IMR-90 (cell line): ENCODE measurements at regions not wholly inside any gene's neighbourhood (a gene's known extent, or its start where the extent isn't known, plus 50 kb on each side); places are given as distances from the start of the nearest gene placed in this dataset.

Experiments
- BHLHE40 ChIP-seq: fragments of 150-350 bp; IDR thresholded peaks from 2 replicates; pipeline ENCODE4 v1.6.1; 2016; ENCODE audit warnings: mild to moderate bottlenecking, low read depth, low read length
- CEBPB ChIP-seq: IDR thresholded peaks from 2 replicates; pipeline ENCODE4 v1.6.1; 2012; ENCODE audit warnings: low read depth, low read length, improper control_type of control experiment
- CHD1 ChIP-seq: IDR thresholded peaks from 2 replicates; pipeline ENCODE4 v1.6.1; 2012; ENCODE audit warnings: low read depth, low read length, improper control_type of control experiment
- CTCF ChIP-seq: conservative IDR thresholded peaks from 2 replicates; pipeline ENCODE4 v1.5.1; 2012; ENCODE audit warnings: mild to moderate bottlenecking, low read depth, low read length, improper control_type of control experiment
- FOS ChIP-seq: fragments of 150-350 bp; IDR thresholded peaks from 2 replicates; pipeline ENCODE4 v1.6.1; 2016; ENCODE audit warnings: low read depth, low read length
- MAFK ChIP-seq: IDR thresholded peaks from 2 replicates; pipeline ENCODE4 v1.6.1; 2012; ENCODE audit warnings: low read depth, low read length, improper control_type of control experiment
- MXI1 ChIP-seq: IDR thresholded peaks from 2 replicates; pipeline ENCODE4 v1.6.1; 2012; ENCODE audit warnings: low read depth, mild to moderate bottlenecking, low read length, moderate library complexity, borderline replicate concordance
- POLR2A ChIP-seq: IDR thresholded peaks from 2 replicates; pipeline ENCODE4 v1.6.1; 2012; ENCODE audit warnings: mild to moderate bottlenecking, low read depth, low read length
- RAD21 ChIP-seq: IDR thresholded peaks from 2 replicates; pipeline ENCODE4 v1.6.1; 2012; ENCODE audit warnings: low read length, improper control_type of control experiment
- RFX5 ChIP-seq: IDR thresholded peaks from 2 replicates; pipeline ENCODE4 v1.8.0; 2012; ENCODE audit warnings: low read depth, mild to moderate bottlenecking, low read length, moderate library complexity
- SMC3 ChIP-seq: fragments of 150-350 bp; IDR thresholded peaks from 2 replicates; pipeline ENCODE4 v1.6.1; 2016; ENCODE audit warnings: low read depth, mild to moderate bottlenecking, antibody characterized with exemption, low read length, moderate library complexity
- USF2 ChIP-seq: fragments of 150-350 bp; IDR thresholded peaks from 2 replicates; pipeline ENCODE4 v1.6.1; 2017; ENCODE audit warnings: mild to moderate bottlenecking, antibody characterized with exemption, low read length, low read depth
- TF ChIP-seq, protein P1 (sequence below): fragments of 150-350 bp; IDR thresholded peaks from 2 replicates; pipeline ENCODE4 v1.6.1; 2016; ENCODE audit warnings: low read depth, mild to moderate bottlenecking, low read length, moderate library complexity, borderline replicate concordance

DNA sequence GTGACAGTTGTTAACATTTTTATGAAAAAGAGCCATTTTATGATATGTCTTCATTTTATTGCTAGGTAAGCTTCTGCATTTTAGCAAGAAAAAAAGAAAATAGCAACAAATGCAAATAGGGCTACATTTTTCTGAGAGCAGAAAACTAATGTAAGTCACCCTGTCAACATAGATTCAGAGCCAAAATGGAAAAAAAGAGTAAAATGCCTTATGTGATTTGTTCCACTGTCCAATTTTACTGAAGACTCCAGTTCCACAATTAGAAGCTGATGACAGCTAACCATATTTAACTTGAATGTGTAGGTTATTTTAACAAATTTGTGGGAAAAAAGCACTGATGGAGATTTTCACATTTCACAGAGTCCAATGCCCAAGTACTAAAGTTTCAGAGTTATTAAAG lies 772.3 kb downstream of the FAT4 start:
- TF ChIP-seq CTCF, result no peak
- TF ChIP-seq CHD1, result no peak
- no peak for TF ChIP-seq MAFK
- no peak for TF ChIP-seq CEBPB
- TF ChIP-seq BHLHE40, result no peak
- no peak for TF ChIP-seq POLR2A
- no peak for TF ChIP-seq MXI1
- TF ChIP-seq USF2, result no peak
- TF ChIP-seq, protein P1, sequence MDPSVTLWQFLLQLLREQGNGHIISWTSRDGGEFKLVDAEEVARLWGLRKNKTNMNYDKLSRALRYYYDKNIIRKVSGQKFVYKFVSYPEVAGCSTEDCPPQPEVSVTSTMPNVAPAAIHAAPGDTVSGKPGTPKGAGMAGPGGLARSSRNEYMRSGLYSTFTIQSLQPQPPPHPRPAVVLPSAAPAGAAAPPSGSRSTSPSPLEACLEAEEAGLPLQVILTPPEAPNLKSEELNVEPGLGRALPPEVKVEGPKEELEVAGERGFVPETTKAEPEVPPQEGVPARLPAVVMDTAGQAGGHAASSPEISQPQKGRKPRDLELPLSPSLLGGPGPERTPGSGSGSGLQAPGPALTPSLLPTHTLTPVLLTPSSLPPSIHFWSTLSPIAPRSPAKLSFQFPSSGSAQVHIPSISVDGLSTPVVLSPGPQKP, result no peak
- TF ChIP-seq SMC3, result no peak
- TF ChIP-seq RFX5, result no peak
- no peak for TF ChIP-seq RAD21
- no peak for TF ChIP-seq FOS
